ENCODE measurements at regions not wholly inside any gene's neighbourhood (a gene's known extent, or its start where the extent isn't known, plus 50 kb on each side); places are given as distances from the start of the nearest gene placed in this dataset.

DNA sequence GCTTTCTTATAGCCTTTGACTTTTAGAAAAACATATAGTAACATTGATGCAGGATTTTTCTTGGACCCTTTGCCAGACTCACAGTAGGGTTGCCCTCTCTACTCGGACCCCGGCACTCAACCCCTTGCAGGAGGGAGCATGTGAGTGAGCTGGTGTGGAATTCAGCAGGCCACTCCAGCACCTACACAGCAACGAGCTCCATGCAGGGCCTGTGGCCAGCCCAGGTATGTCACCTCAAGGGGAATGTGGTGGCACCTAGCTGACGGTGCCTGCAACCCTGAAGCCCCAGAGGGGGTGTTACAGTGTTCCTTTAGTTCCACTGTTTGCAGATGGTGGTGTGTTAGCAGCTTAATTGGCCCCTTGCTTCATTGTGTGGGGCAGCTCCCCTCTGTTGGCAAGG is 414.9 kb downstream of the KCNJ2 start:
- TF ChIP-seq EGR1 (IDR thresholded peaks at IDR 0.05) (no peak), TAF1 (IDR thresholded peaks at IDR 0.05; ENCODE audit: low read depth) (no peak), MAX (IDR thresholded peaks at IDR 0.05) (no peak), CREB1 (IDR thresholded peaks at IDR 0.05; ENCODE audit: low read depth) (no peak), TEAD4 (IDR thresholded peaks at IDR 0.05) (no peak), REST (IDR thresholded peaks at IDR 0.05; ENCODE audit: low read depth) (no peak), EP300 (IDR thresholded peaks at IDR 0.05; ENCODE audit: borderline replicate concordance) (no peak), CEBPB (IDR thresholded peaks at IDR 0.05) (no peak), YY1 (IDR thresholded peaks at IDR 0.05; ENCODE audit: low read depth) (no peak), USF1 (IDR thresholded peaks at IDR 0.05) (no peak), ZBTB7A (IDR thresholded peaks at IDR 0.05; ENCODE audit: low read depth) (no peak)

DNA sequence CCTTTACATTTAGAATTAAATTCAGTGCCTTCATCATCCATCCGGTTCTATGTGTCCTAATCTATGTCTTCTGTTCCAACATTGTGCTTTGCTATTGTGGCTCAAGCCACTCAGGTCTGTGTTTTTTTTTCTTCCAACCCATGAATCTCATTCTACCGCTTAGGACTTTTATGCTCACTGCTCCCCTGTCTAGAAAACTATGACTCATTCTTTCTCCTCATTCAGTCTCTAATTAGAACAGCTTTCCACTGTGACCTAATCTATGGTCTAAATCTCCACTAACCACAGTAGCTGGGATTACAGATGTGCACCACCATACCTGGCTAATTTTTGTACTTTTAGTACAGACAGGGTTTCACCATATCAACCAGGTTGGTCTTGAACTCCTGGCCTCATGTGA is 418.7 kb downstream of the KCNJ2 start:
- peak; percentile 21; the same call in 1 of the 2 replicates for TF ChIP-seq EP300 (IDR thresholded peaks at IDR 0.05; ENCODE audit: borderline replicate concordance)
- TF ChIP-seq USF1 (IDR thresholded peaks at IDR 0.05), result no peak

DNA sequence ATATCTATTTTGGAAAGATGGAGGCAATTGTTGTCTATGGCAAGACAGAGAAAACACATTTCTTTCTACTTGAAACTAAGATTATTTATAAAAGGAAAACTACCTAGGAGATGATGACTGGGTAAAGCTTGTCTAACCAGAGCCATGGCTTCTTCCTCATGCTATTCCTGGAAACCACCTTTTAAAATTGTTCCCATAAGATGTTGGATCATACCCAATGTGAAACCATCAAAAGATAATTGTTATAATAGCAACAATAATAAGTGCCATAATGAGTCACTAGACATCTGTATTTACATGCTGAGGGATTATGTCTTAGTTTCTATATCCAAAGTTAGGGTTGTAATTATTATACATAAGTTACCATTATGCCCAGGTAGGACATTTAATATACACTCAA is 428.4 kb downstream of the KCNJ2 start:
- TF ChIP-seq CREB1 (IDR thresholded peaks at IDR 0.05; ENCODE audit: low read depth), result no peak
- TF ChIP-seq CEBPB (IDR thresholded peaks at IDR 0.05), result no peak
- TF ChIP-seq TEAD4 (IDR thresholded peaks at IDR 0.05), result no peak
- no peak for TF ChIP-seq MAX (IDR thresholded peaks at IDR 0.05)
- no peak for TF ChIP-seq REST (IDR thresholded peaks at IDR 0.05; ENCODE audit: low read depth)
- TF ChIP-seq TCF12 (IDR thresholded peaks at IDR 0.05; ENCODE audit: low read depth), result no peak
- TF ChIP-seq YY1 (IDR thresholded peaks at IDR 0.05; ENCODE audit: low read depth), result no peak
- TF ChIP-seq NFIC (IDR thresholded peaks at IDR 0.05), result no peak
- TF ChIP-seq ZBTB7A (IDR thresholded peaks at IDR 0.05; ENCODE audit: low read depth), result no peak
- no peak for TF ChIP-seq USF1 (IDR thresholded peaks at IDR 0.05)
- TF ChIP-seq RAD21 (IDR thresholded peaks at IDR 0.05; ENCODE audit: low read depth), result no peak
- no peak for TF ChIP-seq TAF1 (IDR thresholded peaks at IDR 0.05; ENCODE audit: low read depth)
- no peak for TF ChIP-seq EP300 (IDR thresholded peaks at IDR 0.05; ENCODE audit: borderline replicate concordance)
- TF ChIP-seq EGR1 (IDR thresholded peaks at IDR 0.05), result no peak
- no peak for TF ChIP-seq FOXM1 (IDR thresholded peaks at IDR 0.05; ENCODE audit: borderline replicate concordance, low read depth)

DNA sequence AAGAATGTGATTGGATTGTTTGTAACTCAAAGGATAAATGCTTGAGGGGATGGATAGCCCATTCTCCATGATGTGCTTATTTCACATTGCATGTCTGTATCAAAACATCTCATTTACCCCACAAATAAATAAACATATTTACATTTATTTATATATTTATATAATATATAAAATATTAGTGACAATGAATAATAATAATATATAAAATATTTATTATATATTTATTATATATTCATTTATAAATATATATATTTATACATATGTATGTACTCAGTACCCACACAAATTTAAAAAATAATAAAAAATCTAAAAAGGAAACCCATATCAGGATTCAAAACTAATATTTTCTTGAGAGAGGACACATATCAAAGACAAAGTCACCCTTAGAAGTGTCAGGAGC is 429.9 kb downstream of the KCNJ2 start:
- TF ChIP-seq TAF1 (IDR thresholded peaks at IDR 0.05; ENCODE audit: low read depth) (no peak), CREB1 (IDR thresholded peaks at IDR 0.05; ENCODE audit: low read depth) (no peak), TEAD4 (IDR thresholded peaks at IDR 0.05) (no peak), EGR1 (IDR thresholded peaks at IDR 0.05) (no peak)

- TF ChIP-seq FOXM1 (IDR thresholded peaks at IDR 0.05; ENCODE audit: borderline replicate concordance, low read depth) (no peak), CREB1 (IDR thresholded peaks at IDR 0.05; ENCODE audit: low read depth) (no peak), TEAD4 (IDR thresholded peaks at IDR 0.05) (no peak), ZBTB7A (IDR thresholded peaks at IDR 0.05; ENCODE audit: low read depth) (no peak), TCF12 (IDR thresholded peaks at IDR 0.05; ENCODE audit: low read depth) (no peak), REST (IDR thresholded peaks at IDR 0.05; ENCODE audit: low read depth) (no peak), YY1 (IDR thresholded peaks at IDR 0.05; ENCODE audit: low read depth) (no peak), RAD21 (IDR thresholded peaks at IDR 0.05; ENCODE audit: low read depth) (no peak), CEBPB (IDR thresholded peaks at IDR 0.05) (no peak), USF1 (IDR thresholded peaks at IDR 0.05) (no peak), TAF1 (IDR thresholded peaks at IDR 0.05; ENCODE audit: low read depth) (no peak)
Measured at GRCh38 chr17:70603226-70603625, 433.9 kb downstream of the KCNJ2 start.
